ENCODE measurements at regions not wholly inside any gene's neighbourhood (a gene's known extent, or its start where the extent isn't known, plus 50 kb on each side); places are given as distances from the start of the nearest gene placed in this dataset.
"Not testable (repeated sequence)": the region's sequence is repeated elsewhere in the genome, so short reads cannot be mapped to it uniquely, and the experiment has no call there.

DNA sequence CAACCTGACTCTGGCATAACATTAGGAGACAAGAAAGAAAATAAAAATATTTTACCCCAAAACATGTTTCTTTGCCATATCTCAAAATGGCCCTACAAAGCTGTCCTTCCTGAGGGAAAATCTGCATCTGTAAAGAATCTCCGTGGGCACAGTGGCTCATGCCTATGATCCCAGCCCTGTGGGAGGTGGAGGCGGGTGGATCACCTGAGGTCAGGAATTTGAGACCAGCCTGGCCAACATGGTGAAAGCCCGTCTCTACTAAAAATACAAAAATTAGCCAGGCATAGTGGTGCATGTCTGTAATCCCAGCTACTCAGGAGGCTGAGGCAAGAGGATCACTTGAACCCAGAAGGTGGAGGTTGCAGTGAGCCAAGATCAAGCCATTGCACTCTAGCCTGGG lies 105.8 kb downstream of the FAM217A start:
- TF ChIP-seq, protein P1, sequence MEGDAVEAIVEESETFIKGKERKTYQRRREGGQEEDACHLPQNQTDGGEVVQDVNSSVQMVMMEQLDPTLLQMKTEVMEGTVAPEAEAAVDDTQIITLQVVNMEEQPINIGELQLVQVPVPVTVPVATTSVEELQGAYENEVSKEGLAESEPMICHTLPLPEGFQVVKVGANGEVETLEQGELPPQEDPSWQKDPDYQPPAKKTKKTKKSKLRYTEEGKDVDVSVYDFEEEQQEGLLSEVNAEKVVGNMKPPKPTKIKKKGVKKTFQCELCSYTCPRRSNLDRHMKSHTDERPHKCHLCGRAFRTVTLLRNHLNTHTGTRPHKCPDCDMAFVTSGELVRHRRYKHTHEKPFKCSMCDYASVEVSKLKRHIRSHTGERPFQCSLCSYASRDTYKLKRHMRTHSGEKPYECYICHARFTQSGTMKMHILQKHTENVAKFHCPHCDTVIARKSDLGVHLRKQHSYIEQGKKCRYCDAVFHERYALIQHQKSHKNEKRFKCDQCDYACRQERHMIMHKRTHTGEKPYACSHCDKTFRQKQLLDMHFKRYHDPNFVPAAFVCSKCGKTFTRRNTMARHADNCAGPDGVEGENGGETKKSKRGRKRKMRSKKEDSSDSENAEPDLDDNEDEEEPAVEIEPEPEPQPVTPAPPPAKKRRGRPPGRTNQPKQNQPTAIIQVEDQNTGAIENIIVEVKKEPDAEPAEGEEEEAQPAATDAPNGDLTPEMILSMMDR (IDR thresholded peaks at IDR 0.05): not testable (repeated sequence)
- TF ChIP-seq EZH2 (IDR thresholded peaks at IDR 0.05; ENCODE audit: borderline replicate concordance, insufficient read depth, low read depth, low read length, poor library complexity, severe bottlenecking): not testable (repeated sequence)

Data from B cell (primary cell).